Stomach (tissue), 8 donors: ENCODE measurements at regions not wholly inside any gene's neighbourhood (a gene's known extent, or its start where the extent isn't known, plus 50 kb on each side); places are given as distances from the start of the nearest gene placed in this dataset.

Experiments used
- DNase-seq, 2 donors: peaks; one replicate each; pipeline versions ENCODE4 v3.0.0 to v3.0.0-alpha.2; 2013 to 2019
- H3K27ac ChIP-seq, 5 donors: fragments of 200-600 bp in 4 of 5; sonication (generic) in 4 of 5; one replicate each; pipeline ENCODE4 v1.5.1; 2013 to 2019; ENCODE audit warnings: mild to moderate bottlenecking in 1 of 5, moderate library complexity in 1 of 5
- H3K27me3 ChIP-seq, 3 donors: fragments of 200-600 bp; sonication (generic); one replicate each; pipeline ENCODE4 v1.5.1; 2017 to 2019; ENCODE audit warnings: mixed run types in 1 of 3
- H3K36me3 ChIP-seq, 4 donors: fragments of 200-600 bp; sonication (generic); 1 replicate in 3 of 4; 2 replicates in 1 of 4; pipeline ENCODE4 v1.5.1; 2016 to 2019
- H3K4me1 ChIP-seq, 4 donors: fragments of 200-600 bp; sonication (generic); one replicate each; pipeline ENCODE4 v1.5.1; 2016 to 2019
- H3K4me3 ChIP-seq, 4 donors: fragments of 200-600 bp; sonication (generic) in 3 of 4; one replicate each; pipeline ENCODE4 v1.5.1; 2016 to 2019; ENCODE audit warnings: mild to moderate bottlenecking in 1 of 4
- H3K9me3 ChIP-seq, 4 donors: fragments of 200-600 bp; sonication (generic); one replicate each; pipeline ENCODE4 v1.5.1; 2016 to 2019
- EP300 ChIP-seq: sonication (generic); formaldehyde crosslinking; IDR thresholded peaks from one replicate; pipeline ENCODE4 v1.6.1; 2017; ENCODE audit warnings: antibody characterized with exemption
- POLR2A ChIP-seq, 4 donors: fragments of 450-650 bp; IDR thresholded peaks; one replicate each; pipeline ENCODE4 v1.6.1; 2016; ENCODE audit warnings: antibody characterized with exemption in 4 of 4, control low read depth in 2 of 4, mild to moderate bottlenecking in 1 of 4, moderate library complexity in 1 of 4
- POLR2AphosphoS5 ChIP-seq, 3 donors: sonication (generic); formaldehyde crosslinking; IDR thresholded peaks; one replicate each; pipeline ENCODE4 v1.6.1; 2016; ENCODE audit warnings: antibody characterized with exemption in 3 of 3
- WGBS, 5 donors: extraction: QIAGEN DNeasy Blood & Tissue Kit in 3 of 5; methylation state at CpG; one replicate each; pipeline versions ENCODE4 v1.1.5 to v1.1.7; 2013 to 2018; 5-methylcytosine and 5-hydroxymethylcytosine counted together
- intact Hi-C: fragments of 100-400 bp; cut with DNase I; formaldehyde crosslinking; loops from one replicate; pipeline ENCODE4 v1.15.1; 2023; ENCODE audit warnings: low total_unique reads
- TF ChIP-seq, protein P1 (sequence below), 7 experiments: fragments of 450-650 bp in 4 of 7; fragments of 200-600 bp in 3 of 7; sonication (generic) in 3 of 7; IDR thresholded peaks; one replicate each; pipeline ENCODE4 v1.5.1; 2016 to 2019; ENCODE audit warnings: antibody characterized with exemption in 7 of 7, control low read depth in 2 of 7, mild to moderate bottlenecking in 1 of 7
- donor health status: healthy with polysubstance abuse.
- donor health status: Bipolar disorder and iron deficiency.
- donor health status: healthy.

DNA sequence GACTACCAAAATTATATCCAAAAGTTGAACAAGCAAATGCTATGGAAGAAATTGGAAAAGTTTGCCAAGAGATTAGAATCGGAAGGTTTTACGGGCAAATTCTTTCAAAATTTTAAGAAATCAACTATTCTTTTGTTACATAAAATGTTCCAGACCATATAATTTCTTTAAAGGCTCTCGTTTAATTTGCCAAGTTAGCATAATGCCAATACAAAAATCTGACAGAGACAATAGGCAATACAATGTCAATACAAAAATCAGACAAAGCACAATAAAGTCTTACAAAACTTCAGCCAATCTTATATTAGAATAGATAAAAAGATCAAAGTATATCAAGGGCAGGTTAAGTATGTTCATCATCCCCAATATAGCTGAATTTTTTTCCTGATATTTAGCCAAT lies 224.2 kb downstream of the BCL11A start:
- no peak overlapping the region for H3K27ac ChIP-seq
- H3K27me3 ChIP-seq, result no peaks in the 10 kb centered on the region
- 84 to 90% (median 87%) methylated on average over 3 of the region's 3 CpGs for WGBS, 5 donors
- H3K9me3 ChIP-seq, result peaks cover 0 to 7% (median 3%) of the 10 kb centered on the region in 4 donors
- no peaks in the 10 kb centered on the region for H3K36me3 ChIP-seq
- no peak for DNase-seq
- intact Hi-C loops, result no loop called here
- no peak overlapping the region for H3K4me3 ChIP-seq
- H3K4me1 ChIP-seq, result no peaks in the 10 kb centered on the region
- TF ChIP-seq POLR2A (IDR thresholded peaks at IDR 0.05) (no peak), POLR2AphosphoS5 (IDR thresholded peaks at IDR 0.05) (no peak), EP300 (no peak)
- TF ChIP-seq, protein P1, sequence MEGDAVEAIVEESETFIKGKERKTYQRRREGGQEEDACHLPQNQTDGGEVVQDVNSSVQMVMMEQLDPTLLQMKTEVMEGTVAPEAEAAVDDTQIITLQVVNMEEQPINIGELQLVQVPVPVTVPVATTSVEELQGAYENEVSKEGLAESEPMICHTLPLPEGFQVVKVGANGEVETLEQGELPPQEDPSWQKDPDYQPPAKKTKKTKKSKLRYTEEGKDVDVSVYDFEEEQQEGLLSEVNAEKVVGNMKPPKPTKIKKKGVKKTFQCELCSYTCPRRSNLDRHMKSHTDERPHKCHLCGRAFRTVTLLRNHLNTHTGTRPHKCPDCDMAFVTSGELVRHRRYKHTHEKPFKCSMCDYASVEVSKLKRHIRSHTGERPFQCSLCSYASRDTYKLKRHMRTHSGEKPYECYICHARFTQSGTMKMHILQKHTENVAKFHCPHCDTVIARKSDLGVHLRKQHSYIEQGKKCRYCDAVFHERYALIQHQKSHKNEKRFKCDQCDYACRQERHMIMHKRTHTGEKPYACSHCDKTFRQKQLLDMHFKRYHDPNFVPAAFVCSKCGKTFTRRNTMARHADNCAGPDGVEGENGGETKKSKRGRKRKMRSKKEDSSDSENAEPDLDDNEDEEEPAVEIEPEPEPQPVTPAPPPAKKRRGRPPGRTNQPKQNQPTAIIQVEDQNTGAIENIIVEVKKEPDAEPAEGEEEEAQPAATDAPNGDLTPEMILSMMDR (IDR thresholded peaks at IDR 0.05), result no peak

GRCh38 chr2:60324536-60324935 lies 228.9 kb downstream of the BCL11A start:
- H3K4me1 ChIP-seq, result no peaks in the 10 kb centered on the region
- TF ChIP-seq EP300 (no peak), POLR2A (IDR thresholded peaks at IDR 0.05) (no peak), POLR2AphosphoS5 (IDR thresholded peaks at IDR 0.05) (no peak)
- TF ChIP-seq, protein P1 (IDR thresholded peaks at IDR 0.05), result no peak
- no peak overlapping the region for H3K27ac ChIP-seq
- DNase-seq, result no peak
- intact Hi-C loops, result no loop called here
- peaks cover 0 to 7% (median 3%) of the 10 kb centered on the region in 4 donors for H3K9me3 ChIP-seq
- WGBS, 5 donors, result 79 to 95% (median 87%) methylated on average over 5 of the region's 5 CpGs
- H3K36me3 ChIP-seq, result no peaks in the 10 kb centered on the region
- no peak overlapping the region for H3K4me3 ChIP-seq
- peaks cover 0 to 3% (median 0%) of the 10 kb centered on the region in 3 donors for H3K27me3 ChIP-seq

GRCh38 chr2:60321816-60322215 lies 231.6 kb downstream of the BCL11A start:
- H3K36me3 ChIP-seq, result no peaks in the 10 kb centered on the region
- TF ChIP-seq, protein P1 (IDR thresholded peaks at IDR 0.05), result no peak
- TF ChIP-seq POLR2A (IDR thresholded peaks at IDR 0.05), result no peak
- TF ChIP-seq EP300, result no peak
- no peak for TF ChIP-seq POLR2AphosphoS5 (IDR thresholded peaks at IDR 0.05)
- no peak overlapping the region for H3K4me3 ChIP-seq
- WGBS, 5 donors, result 86 to 94% (median 90%) methylated on average over 14 of the region's 14 CpGs
- DNase-seq, result no peak
- H3K4me1 ChIP-seq, result no peaks in the 10 kb centered on the region
- H3K9me3 ChIP-seq, result peaks cover 0 to 7% (median 3%) of the 10 kb centered on the region in 4 donors
- peaks cover 0 to 15% (median 0%) of the 10 kb centered on the region in 3 donors for H3K27me3 ChIP-seq
- no peak overlapping the region for H3K27ac ChIP-seq
- intact Hi-C loops, result no loop called here

DNA sequence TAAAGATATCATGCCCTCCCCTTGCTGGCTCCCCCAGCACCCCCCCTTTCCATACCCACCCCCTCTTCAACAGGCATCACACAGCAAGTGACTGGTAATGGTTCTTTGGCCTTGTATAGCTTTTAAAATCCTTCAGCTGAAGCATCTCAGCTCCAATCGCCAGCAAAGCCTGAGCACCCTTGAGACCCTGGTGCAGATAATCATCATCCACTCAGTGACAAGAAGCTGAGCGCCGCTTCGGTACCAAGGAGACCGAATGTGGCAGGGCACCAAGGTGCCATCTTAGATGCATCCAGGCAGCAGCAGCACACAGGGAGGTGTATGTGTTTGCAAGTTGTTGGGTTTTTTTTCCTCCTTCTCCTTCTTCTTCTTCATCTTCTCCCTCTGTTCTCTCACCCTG lies 232.7 kb downstream of the BCL11A start:
- Histone ChIP-seq H3K4me3 (no peak overlapping the region), H3K9me3 (peaks cover 0 to 7% (median 1%) of the 10 kb centered on the region in 4 donors), H3K27me3 (peaks cover 0 to 18% (median 0%) of the 10 kb centered on the region in 3 donors), H3K36me3 (no peaks in the 10 kb centered on the region), H3K4me1 (no peaks in the 10 kb centered on the region), H3K27ac (no peak overlapping the region)
- TF ChIP-seq POLR2A (IDR thresholded peaks at IDR 0.05) (no peak), EP300 (no peak), POLR2AphosphoS5 (IDR thresholded peaks at IDR 0.05) (no peak)
- TF ChIP-seq, protein P1 (IDR thresholded peaks at IDR 0.05), result no peak
- WGBS, 5 donors, result 89 to 94% (median 91%) methylated on average over 5 of the region's 5 CpGs
- intact Hi-C loops, result no loop called here
- no peak for DNase-seq
